SHP77 treated with DMSO at 0.1 percent for 48 hours (cell line): ENCODE measurements at regions not wholly inside any gene's neighbourhood (a gene's known extent, or its start where the extent isn't known, plus 50 kb on each side); places are given as distances from the start of the nearest gene placed in this dataset.

Experiments used
- DNase-seq: peaks from one replicate; lab custom pipeline; 2025; lab: John Stamatoyannopoulos, UW

- no peak for DNase-seq
Measured at GRCh38 chr5:73291873-73292272, 118.9 kb downstream of the TMEM174 start.

GRCh38 chr5:73290242-73290641, 117.2 kb downstream of the TMEM174 start:
- DNase-seq: no peak

GRCh38 chr5:73288803-73289720, 116.1 kb downstream of the TMEM174 start:
- no peak for DNase-seq

GRCh38 chr5:73286896-73287295, 113.9 kb downstream of the TMEM174 start:
- DNase-seq: no peak

GRCh38 chr5:73284985-73285384, 112.0 kb downstream of the TMEM174 start:
- DNase-seq: no peak

- no peak for DNase-seq
Measured at GRCh38 chr5:73284220-73284795, 111.3 kb downstream of the TMEM174 start.

- peak; percentile 42 for DNase-seq
Measured at GRCh38 chr5:73282923-73283322, 109.9 kb downstream of the TMEM174 start.

- peak; percentile 41 for DNase-seq
Measured at GRCh38 chr5:73282383-73282782, 109.4 kb downstream of the TMEM174 start.

- DNase-seq: peak; percentile 67
Measured at GRCh38 chr5:73280821-73281746, 108.1 kb downstream of the TMEM174 start.

- no peak for DNase-seq
Measured at GRCh38 chr5:73280386-73280785, 107.4 kb downstream of the TMEM174 start.

- no peak for DNase-seq
Measured at GRCh38 chr5:73279805-73280204, 106.8 kb downstream of the TMEM174 start.

- no peak for DNase-seq
Measured at GRCh38 chr5:73278693-73279092, 105.7 kb downstream of the TMEM174 start.

- DNase-seq: no peak
Measured at GRCh38 chr5:73274881-73275663, 102.1 kb downstream of the TMEM174 start.

GRCh38 chr5:73274121-73274520, 101.1 kb downstream of the TMEM174 start:
- DNase-seq: no peak

- DNase-seq: no peak
Measured at GRCh38 chr5:73273379-73274050, 100.5 kb downstream of the TMEM174 start.

GRCh38 chr5:73272351-73272750, 99.4 kb downstream of the TMEM174 start:
- no peak for DNase-seq

GRCh38 chr5:73268826-73269225, 95.8 kb downstream of the TMEM174 start:
- DNase-seq: no peak

GRCh38 chr5:73267766-73268435, 94.9 kb downstream of the TMEM174 start:
- DNase-seq: no peak

- no peak for DNase-seq
Measured at GRCh38 chr5:73266925-73267765, 94.2 kb downstream of the TMEM174 start.
